K562 (cell line): ENCODE measurements at regions not wholly inside any gene's neighbourhood (a gene's known extent, or its start where the extent isn't known, plus 50 kb on each side); places are given as distances from the start of the nearest gene placed in this dataset.

ENCODE experiments used
- ATAC-seq: fragments of 200-7000 bp; cut with Tn5 transposase; 3 replicates; pipeline ENCODE4 v1.9.1; 2020; ENCODE audit warnings: moderate library complexity
- BruUV-seq: library from RNA; stranded (reverse); fragments of 400-500 nt; replicated peaks from 2 replicates; lab custom pipeline; 2021; lab: Mats Ljungman, UMichigan
- CTCF ChIA-PET: fragments of 300-600 bp; formaldehyde crosslinking; extraction: SDS; loops from one replicate; lab custom pipeline; 2021; ENCODE audit warnings: low intra/inter-chr PET ratio; lab: Yijun Ruan, JAX
- POLR2A ChIA-PET: fragments of 300-600, 350-650 bp; sonication (Branson Sonifier 250); formaldehyde crosslinking; extraction: SDS; loops from one replicate; lab custom pipeline; 2021; ENCODE audit warnings: antibody characterized with exemption, inconsistent platforms; lab: Yijun Ruan, JAX
- DNase-seq, 4 experiments: peaks; one replicate each; pipeline versions ENCODE4 v3.0.0 to v3.0.0-alpha.2; 2011 to 2018; ENCODE audit warnings: low spot score in 3 of 4, mixed read lengths in 3 of 4; ENCODE audit errors: extremely low read depth in 1 of 4
- FAIRE-seq: peaks from 2 replicates; lab custom pipeline; 2011; peaks lifted over from hg19 to GRCh38; lab: Jason Lieb, UNC
- H2AFZ ChIP-seq: 2 replicates; pipeline ENCODE4 v1.6.0; 2011; ENCODE audit warnings: low read depth, low read length, control low read depth, inconsistent platforms
- H3K27ac ChIP-seq: fragments of 200-600 bp; 3 replicates; pipeline ENCODE4 v1.8.0; 2011; ENCODE audit warnings: low read depth, mild to moderate bottlenecking, control low read depth, inconsistent platforms, low read length, moderate library complexity, mixed read lengths; ENCODE audit errors: extremely low read depth
- H3K27me3 ChIP-seq, 2 experiments: fragments of 300-600 bp in 1 of 2; 2 replicates in 1 of 2; 3 replicates in 1 of 2; pipeline versions ENCODE4 v1.6.0 to v1.8.0; 2011; ENCODE audit warnings: inconsistent platforms in 2 of 2, low read length in 2 of 2, mild to moderate bottlenecking in 1 of 2, mixed read lengths in 1 of 2, moderate library complexity in 1 of 2; ENCODE audit not compliant: control insufficient read depth in 2 of 2, insufficient read depth in 2 of 2
- H3K36me3 ChIP-seq: fragments of 300-600 bp; 3 replicates; pipeline ENCODE4 v1.8.0; 2011; ENCODE audit warnings: mild to moderate bottlenecking, low read length, inconsistent platforms; ENCODE audit not compliant: control insufficient read depth, insufficient read depth
- H3K4me1 ChIP-seq, 2 experiments: fragments of 200-600 bp in 1 of 2; replicated peaks in 1 of 2; 2 replicates in 1 of 2; 3 replicates in 1 of 2; pipeline versions ENCODE4 v1.5.1 to v1.8.0; 2011; ENCODE audit warnings: inconsistent platforms in 2 of 2, low read length in 2 of 2, mild to moderate bottlenecking in 1 of 2, mixed read lengths in 1 of 2, moderate library complexity in 1 of 2; ENCODE audit not compliant: control insufficient read depth in 2 of 2, insufficient read depth in 2 of 2
- H3K4me2 ChIP-seq: 2 replicates; pipeline ENCODE4 v1.6.1; 2011; ENCODE audit warnings: low read length, control low read depth, inconsistent platforms, mixed read lengths; ENCODE audit not compliant: insufficient read depth
- H3K4me3 ChIP-seq: fragments of 200-600 bp; sonication (generic), shearing (Covaris generic); 2 replicates; pipeline ENCODE4 v1.5.1; 2016; ENCODE audit warnings: control low read depth, inconsistent platforms
- H3K79me2 ChIP-seq: fragments of 200-600 bp; 3 replicates; pipeline ENCODE4 v1.8.0; 2011; ENCODE audit warnings: low read length, inconsistent platforms; ENCODE audit not compliant: control insufficient read depth, insufficient read depth
- H3K9ac ChIP-seq, 2 experiments: 2 replicates each; pipeline versions ENCODE4 v1.6.0 to v1.6.1; 2011; ENCODE audit warnings: low read depth in 2 of 2, low read length in 2 of 2, control low read depth in 1 of 2, inconsistent platforms in 1 of 2, mild to moderate bottlenecking in 1 of 2, mixed read lengths in 1 of 2; ENCODE audit not compliant: insufficient read depth in 1 of 2
- H3K9me1 ChIP-seq: one replicate; pipeline ENCODE4 v1.6.0; 2011; ENCODE audit warnings: inconsistent platforms, mild to moderate bottlenecking, low read length, moderate library complexity; ENCODE audit not compliant: control insufficient read depth, insufficient read depth
- H3K9me3 ChIP-seq: replicated peaks from 2 replicates; pipeline ENCODE4 v1.5.1; 2011; ENCODE audit warnings: low read depth, low read length, inconsistent platforms; ENCODE audit not compliant: control insufficient read depth, insufficient read depth
- H4K20me1 ChIP-seq: replicated peaks from 2 replicates; pipeline ENCODE4 v1.6.1; 2011; ENCODE audit warnings: low read length, inconsistent platforms, mixed read lengths; ENCODE audit not compliant: control insufficient read depth, insufficient read depth
- C11orf30 ChIP-seq: fragments of 450-650 bp; IDR thresholded peaks from 2 replicates; pipeline ENCODE4 v1.6.1; 2016; ENCODE audit warnings: low read depth, mild to moderate bottlenecking
- FOXJ3 ChIP-seq: sonication (generic); formaldehyde crosslinking; IDR thresholded peaks from 2 replicates; pipeline ENCODE4 v1.4.0; 2020; ENCODE audit warnings: mild to moderate bottlenecking, missing genetic modification reagents
- GABPB1 ChIP-seq: sonication (generic); formaldehyde crosslinking; IDR thresholded peaks from 2 replicates; pipeline ENCODE4 v1.8.0; 2022; ENCODE audit warnings: mild to moderate bottlenecking, missing genetic modification reagents
- MYC ChIP-seq, 2 experiments: fragments of 250-450 bp in 1 of 2; sonication (Bioruptor Pico) in 1 of 2; IDR thresholded peaks; 2 replicates each; pipeline versions ENCODE4 v1.5.1 to v1.6.1; 2012 to 2021; ENCODE audit warnings: low read depth in 2 of 2, borderline replicate concordance in 1 of 2, improper control_type of control experiment in 1 of 2, low read length in 1 of 2, mild to moderate bottlenecking in 1 of 2, moderate library complexity in 1 of 2
- SMARCC2 ChIP-seq: fragments of 450-650 bp; IDR thresholded peaks from 2 replicates; pipeline ENCODE4 v1.6.1; 2017; ENCODE audit warnings: antibody characterized with exemption, moderate library complexity, mild to moderate bottlenecking, low read depth
- TBP ChIP-seq: optimal IDR thresholded peaks from 2 replicates; pipeline ENCODE3; 2011; ENCODE audit warnings: low read depth, low read length, improper control_type of control experiment
- ZNF431 ChIP-seq: sonication (generic); formaldehyde crosslinking; IDR thresholded peaks from 2 replicates; pipeline ENCODE4 v1.8.0; 2022; ENCODE audit warnings: mild to moderate bottlenecking, missing genetic modification reagents
- WGBS: fragments of 100-300 bp; shearing (Covaris generic); methylation state at CpG from one replicate; pipeline ENCODE4 v1.1.6; 2016; ENCODE audit warnings: low coverage, mixed read lengths; ENCODE audit not compliant: insufficient coverage; ENCODE audit errors: missing lambda C conversion rate; 5-methylcytosine and 5-hydroxymethylcytosine counted together
- in situ Hi-C: fragments of 300-500 bp; cut with MboI; formaldehyde crosslinking; loops from 4 replicates; pipeline ENCODE4 v1.15.0; 2018; ENCODE audit warnings: inconsistent platforms, mixed read lengths
- intact Hi-C: fragments of 100-400 bp; cut with micrococcal nuclease; formaldehyde crosslinking; loops from 2 replicates; pipeline ENCODE4 v1.14.2; 2022
- TF ChIP-seq, protein P1 (sequence below): fragments of 450-650 bp; IDR thresholded peaks from 2 replicates; pipeline ENCODE4 v1.6.1; 2016; ENCODE audit warnings: mild to moderate bottlenecking

DNA sequence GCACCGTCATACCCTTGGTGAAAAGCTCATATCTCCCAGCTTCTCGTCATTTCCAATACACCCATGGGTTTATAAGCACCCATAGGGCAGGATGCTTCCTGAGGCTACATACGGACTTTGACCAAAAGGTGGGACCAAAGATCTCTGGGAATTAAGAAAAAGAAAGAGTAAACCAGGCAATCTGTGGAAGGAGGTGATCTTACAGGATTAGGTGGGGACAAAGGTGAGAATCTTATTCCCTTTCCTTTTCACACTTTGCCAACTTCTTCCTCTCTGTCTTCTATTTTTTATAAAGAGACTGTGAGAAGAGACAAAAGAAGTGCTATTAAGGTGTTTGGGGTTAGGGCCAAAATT lies 172.0 kb downstream of the DLEU7 start:
- Histone ChIP-seq H4K20me1 (no peaks in the 10 kb centered on the region), H3K9me1 (no peaks in the 10 kb centered on the region), H3K9ac (no peak overlapping the region), H3K4me1 (peaks cover 0 to 4% of the 10 kb centered on the region in 2 experiments; a peak in 2 of 5 replicates), H3K27me3 (no peaks in the 10 kb centered on the region), H3K9me3 (no peaks in the 10 kb centered on the region), H3K4me3 (no peak overlapping the region), H2AFZ (no peak overlapping the region), H3K79me2 (no peaks in the 10 kb centered on the region), H3K27ac (no peak overlapping the region), H3K36me3 (no peaks in the 10 kb centered on the region), H3K4me2 (no peak overlapping the region)
- 14% methylated on average over 2 of the region's 3 CpGs for WGBS
- intact Hi-C loops (no loop called here), in situ Hi-C loops (no loop called here)
- FAIRE-seq = no peak
- no TSS peak for BruUV-seq
- ChIA-PET POLR2A (interaction anchor here (0.6 kb wide), 1 partner anchor 16 kb away, joined by 3 read pairs; no protein-coding TSS in a partner anchor), CTCF (no interaction called here)
- no peak for DNase-seq
- ATAC-seq = no peak
- TF ChIP-seq GABPB1 (CRISPR knock-in tag) (no peak), TBP (no peak), ZNF431 (CRISPR knock-in tag) (no peak), SMARCC2 (no peak), MYC (IDR thresholded peaks at IDR 0.05; ENCODE audit: low read depth, low read length) (no peak), MYC (CRISPR knock-in tag; IDR thresholded peaks at IDR 0.05; ENCODE audit: borderline replicate concordance, low read depth) (no peak), FOXJ3 (CRISPR knock-in tag) (no peak), C11orf30 (no peak)
- TF ChIP-seq, protein P1, sequence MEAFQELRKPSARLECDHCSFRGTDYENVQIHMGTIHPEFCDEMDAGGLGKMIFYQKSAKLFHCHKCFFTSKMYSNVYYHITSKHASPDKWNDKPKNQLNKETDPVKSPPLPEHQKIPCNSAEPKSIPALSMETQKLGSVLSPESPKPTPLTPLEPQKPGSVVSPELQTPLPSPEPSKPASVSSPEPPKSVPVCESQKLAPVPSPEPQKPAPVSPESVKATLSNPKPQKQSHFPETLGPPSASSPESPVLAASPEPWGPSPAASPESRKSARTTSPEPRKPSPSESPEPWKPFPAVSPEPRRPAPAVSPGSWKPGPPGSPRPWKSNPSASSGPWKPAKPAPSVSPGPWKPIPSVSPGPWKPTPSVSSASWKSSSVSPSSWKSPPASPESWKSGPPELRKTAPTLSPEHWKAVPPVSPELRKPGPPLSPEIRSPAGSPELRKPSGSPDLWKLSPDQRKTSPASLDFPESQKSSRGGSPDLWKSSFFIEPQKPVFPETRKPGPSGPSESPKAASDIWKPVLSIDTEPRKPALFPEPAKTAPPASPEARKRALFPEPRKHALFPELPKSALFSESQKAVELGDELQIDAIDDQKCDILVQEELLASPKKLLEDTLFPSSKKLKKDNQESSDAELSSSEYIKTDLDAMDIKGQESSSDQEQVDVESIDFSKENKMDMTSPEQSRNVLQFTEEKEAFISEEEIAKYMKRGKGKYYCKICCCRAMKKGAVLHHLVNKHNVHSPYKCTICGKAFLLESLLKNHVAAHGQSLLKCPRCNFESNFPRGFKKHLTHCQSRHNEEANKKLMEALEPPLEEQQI = no peak
